Activated naive CD8-positive, alpha-beta T cell treated with anti-CD3 and anti-CD28 coated beads for 36 hours (primary cell): ENCODE measurements at regions not wholly inside any gene's neighbourhood (a gene's known extent, or its start where the extent isn't known, plus 50 kb on each side); places are given as distances from the start of the nearest gene placed in this dataset.

Experiments
- DNase-seq: peaks from one replicate; pipeline ENCODE4 v3.0.0; 2021
- H3K27ac Mint-ChIP-seq: one replicate; pipeline ENCODE4 v1.8.0; 2022; ENCODE audit warnings: mild to moderate bottlenecking, moderate library complexity, mixed read lengths
- H3K27me3 Mint-ChIP-seq: one replicate; pipeline ENCODE4 v1.8.0; 2022; ENCODE audit warnings: mild to moderate bottlenecking, mixed read lengths
- H3K36me3 Mint-ChIP-seq: one replicate; pipeline ENCODE4 v1.8.0; 2021; ENCODE audit warnings: mild to moderate bottlenecking, mixed read lengths
- H3K4me1 Mint-ChIP-seq: one replicate; pipeline ENCODE4 v1.8.0; 2021; ENCODE audit warnings: mixed read lengths
- H3K4me3 Mint-ChIP-seq: one replicate; pipeline ENCODE4 v1.8.0; 2022; ENCODE audit warnings: mild to moderate bottlenecking, moderate library complexity, mixed read lengths
- H3K9me3 Mint-ChIP-seq: one replicate; pipeline ENCODE4 v1.8.0; 2022; ENCODE audit warnings: mixed read lengths

GRCh38 chr2:144669196-144669987, 149.5 kb upstream of the ZEB2 start:
- H3K9me3 Mint-ChIP-seq, result no peaks in the 10 kb centered on the region
- no peaks in the 10 kb centered on the region for H3K36me3 Mint-ChIP-seq
- no peak for DNase-seq
- no peaks in the 10 kb centered on the region for H3K4me1 Mint-ChIP-seq
- H3K27ac Mint-ChIP-seq, result no peak overlapping the region
- no peak overlapping the region for H3K4me3 Mint-ChIP-seq
- H3K27me3 Mint-ChIP-seq, result peaks cover 3% of the 10 kb centered on the region

GRCh38 chr2:144668493-144669110, 148.7 kb upstream of the ZEB2 start:
- no peaks in the 10 kb centered on the region for H3K36me3 Mint-ChIP-seq
- H3K27me3 Mint-ChIP-seq, result peaks cover 3% of the 10 kb centered on the region
- no peak for DNase-seq
- H3K4me3 Mint-ChIP-seq, result no peak overlapping the region
- H3K4me1 Mint-ChIP-seq, result no peaks in the 10 kb centered on the region
- H3K9me3 Mint-ChIP-seq, result no peaks in the 10 kb centered on the region
- H3K27ac Mint-ChIP-seq, result no peak overlapping the region

GRCh38 chr2:144666032-144666431, 146.1 kb upstream of the ZEB2 start:
- Mint-ChIP-seq H3K9me3 (no peaks in the 10 kb centered on the region), H3K36me3 (no peaks in the 10 kb centered on the region), H3K27me3 (no peaks in the 10 kb centered on the region), H3K27ac (no peak overlapping the region), H3K4me3 (no peak overlapping the region), H3K4me1 (no peaks in the 10 kb centered on the region)
- DNase-seq, result no peak

- peaks cover 5% of the 10 kb centered on the region for H3K27me3 Mint-ChIP-seq
Measured at GRCh38 chr2:144663207-144663606, 143.3 kb upstream of the ZEB2 start.

GRCh38 chr2:144660518-144661316, 140.8 kb upstream of the ZEB2 start:
- H3K4me1 Mint-ChIP-seq, result no peaks in the 10 kb centered on the region
- peaks cover 5% of the 10 kb centered on the region for H3K27me3 Mint-ChIP-seq

More at GRCh38 chr2:144663207-144663606, 143.3 kb upstream of the ZEB2 start:
- no peak overlapping the region for H3K27ac Mint-ChIP-seq
- no peak overlapping the region for H3K4me3 Mint-ChIP-seq
- no peak for DNase-seq
- H3K4me1 Mint-ChIP-seq, result no peaks in the 10 kb centered on the region
- no peaks in the 10 kb centered on the region for H3K9me3 Mint-ChIP-seq
- no peaks in the 10 kb centered on the region for H3K36me3 Mint-ChIP-seq

GRCh38 chr2:144659731-144660275, 139.9 kb upstream of the ZEB2 start:
- H3K9me3 Mint-ChIP-seq, result no peaks in the 10 kb centered on the region
- peak; percentile 4 for DNase-seq
- H3K36me3 Mint-ChIP-seq, result no peaks in the 10 kb centered on the region
- H3K27ac Mint-ChIP-seq, result no peak overlapping the region
- H3K27me3 Mint-ChIP-seq, result peaks cover 5% of the 10 kb centered on the region
- no peaks in the 10 kb centered on the region for H3K4me1 Mint-ChIP-seq
- no peak overlapping the region for H3K4me3 Mint-ChIP-seq

More at GRCh38 chr2:144660518-144661316, 140.8 kb upstream of the ZEB2 start:
- Mint-ChIP-seq H3K4me3 (no peak overlapping the region), H3K27ac (peak overlapping the region; percentile 14), H3K36me3 (no peaks in the 10 kb centered on the region), H3K9me3 (no peaks in the 10 kb centered on the region)
- no peak for DNase-seq

GRCh38 chr2:144654523-144654922, 134.6 kb upstream of the ZEB2 start:
- DNase-seq, result no peak
- no peaks in the 10 kb centered on the region for H3K4me1 Mint-ChIP-seq
- H3K4me3 Mint-ChIP-seq, result no peak overlapping the region
- no peaks in the 10 kb centered on the region for H3K36me3 Mint-ChIP-seq
- H3K9me3 Mint-ChIP-seq, result no peaks in the 10 kb centered on the region
- H3K27me3 Mint-ChIP-seq, result peaks cover 5% of the 10 kb centered on the region
- no peak overlapping the region for H3K27ac Mint-ChIP-seq

- no peaks in the 10 kb centered on the region for H3K4me1 Mint-ChIP-seq
Measured at GRCh38 chr2:144650907-144651306, 131.0 kb upstream of the ZEB2 start.

GRCh38 chr2:144648837-144649465, 129.0 kb upstream of the ZEB2 start:
- no peak for DNase-seq
- Mint-ChIP-seq H3K27ac (no peak overlapping the region), H3K4me1 (no peaks in the 10 kb centered on the region), H3K36me3 (no peaks in the 10 kb centered on the region), H3K4me3 (no peak overlapping the region), H3K9me3 (no peaks in the 10 kb centered on the region), H3K27me3 (no peaks in the 10 kb centered on the region)

More at GRCh38 chr2:144650907-144651306, 131.0 kb upstream of the ZEB2 start:
- no peaks in the 10 kb centered on the region for H3K36me3 Mint-ChIP-seq
- no peak overlapping the region for H3K27ac Mint-ChIP-seq
- DNase-seq, result no peak
- no peaks in the 10 kb centered on the region for H3K27me3 Mint-ChIP-seq
- no peaks in the 10 kb centered on the region for H3K9me3 Mint-ChIP-seq
- H3K4me3 Mint-ChIP-seq, result no peak overlapping the region

GRCh38 chr2:144645083-144645778, 125.3 kb upstream of the ZEB2 start:
- Mint-ChIP-seq H3K27me3 (peaks cover 3% of the 10 kb centered on the region), H3K36me3 (no peaks in the 10 kb centered on the region), H3K27ac (no peak overlapping the region), H3K9me3 (no peaks in the 10 kb centered on the region), H3K4me3 (no peak overlapping the region), H3K4me1 (no peaks in the 10 kb centered on the region)
- DNase-seq, result no peak

GRCh38 chr2:144644549-144644948, 124.6 kb upstream of the ZEB2 start:
- H3K4me3 Mint-ChIP-seq, result no peak overlapping the region
- no peaks in the 10 kb centered on the region for H3K4me1 Mint-ChIP-seq
- DNase-seq, result no peak
- peaks cover 3% of the 10 kb centered on the region for H3K27me3 Mint-ChIP-seq
- H3K9me3 Mint-ChIP-seq, result no peaks in the 10 kb centered on the region
- H3K27ac Mint-ChIP-seq, result no peak overlapping the region
- no peaks in the 10 kb centered on the region for H3K36me3 Mint-ChIP-seq

- Mint-ChIP-seq H3K27ac (no peak overlapping the region), H3K36me3 (no peaks in the 10 kb centered on the region), H3K4me1 (no peaks in the 10 kb centered on the region), H3K9me3 (no peaks in the 10 kb centered on the region), H3K4me3 (no peak overlapping the region), H3K27me3 (peaks cover 3% of the 10 kb centered on the region)
- no peak for DNase-seq
Measured at GRCh38 chr2:144643537-144644336, 123.8 kb upstream of the ZEB2 start.

GRCh38 chr2:144642856-144643255, 122.9 kb upstream of the ZEB2 start:
- no peaks in the 10 kb centered on the region for H3K36me3 Mint-ChIP-seq

More at GRCh38 chr2:144642856-144643255, 122.9 kb upstream of the ZEB2 start:
- no peak overlapping the region for H3K27ac Mint-ChIP-seq
- no peak overlapping the region for H3K4me3 Mint-ChIP-seq
- DNase-seq, result no peak
- H3K9me3 Mint-ChIP-seq, result no peaks in the 10 kb centered on the region
- H3K4me1 Mint-ChIP-seq, result no peaks in the 10 kb centered on the region
- peaks cover 3% of the 10 kb centered on the region for H3K27me3 Mint-ChIP-seq
